ENCODE measurements at regions not wholly inside any gene's neighbourhood (a gene's known extent, or its start where the extent isn't known, plus 50 kb on each side); places are given as distances from the start of the nearest gene placed in this dataset.

DNA sequence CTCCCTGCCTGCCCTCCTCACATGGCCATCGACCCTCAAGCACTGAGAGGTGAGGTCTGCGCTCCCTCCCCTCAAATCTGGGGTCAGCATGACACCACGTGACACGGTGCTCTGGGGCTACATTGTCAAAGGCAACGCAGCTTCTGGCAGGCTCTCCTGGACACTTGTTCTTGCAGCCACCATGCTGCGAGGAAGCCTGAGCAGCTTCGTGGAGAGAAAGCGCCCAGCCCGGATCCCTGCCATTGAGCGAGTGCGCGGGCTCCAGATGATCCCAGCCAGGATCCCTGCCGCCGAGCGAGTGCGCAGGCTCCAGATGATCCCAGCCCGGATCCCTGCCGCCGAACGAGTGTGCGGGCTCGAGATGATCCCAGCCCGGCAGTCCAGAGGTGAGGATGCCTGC is 70.9 kb upstream of the METRNL start:
- TF ChIP-seq, protein P1, sequence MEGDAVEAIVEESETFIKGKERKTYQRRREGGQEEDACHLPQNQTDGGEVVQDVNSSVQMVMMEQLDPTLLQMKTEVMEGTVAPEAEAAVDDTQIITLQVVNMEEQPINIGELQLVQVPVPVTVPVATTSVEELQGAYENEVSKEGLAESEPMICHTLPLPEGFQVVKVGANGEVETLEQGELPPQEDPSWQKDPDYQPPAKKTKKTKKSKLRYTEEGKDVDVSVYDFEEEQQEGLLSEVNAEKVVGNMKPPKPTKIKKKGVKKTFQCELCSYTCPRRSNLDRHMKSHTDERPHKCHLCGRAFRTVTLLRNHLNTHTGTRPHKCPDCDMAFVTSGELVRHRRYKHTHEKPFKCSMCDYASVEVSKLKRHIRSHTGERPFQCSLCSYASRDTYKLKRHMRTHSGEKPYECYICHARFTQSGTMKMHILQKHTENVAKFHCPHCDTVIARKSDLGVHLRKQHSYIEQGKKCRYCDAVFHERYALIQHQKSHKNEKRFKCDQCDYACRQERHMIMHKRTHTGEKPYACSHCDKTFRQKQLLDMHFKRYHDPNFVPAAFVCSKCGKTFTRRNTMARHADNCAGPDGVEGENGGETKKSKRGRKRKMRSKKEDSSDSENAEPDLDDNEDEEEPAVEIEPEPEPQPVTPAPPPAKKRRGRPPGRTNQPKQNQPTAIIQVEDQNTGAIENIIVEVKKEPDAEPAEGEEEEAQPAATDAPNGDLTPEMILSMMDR (IDR thresholded peaks at IDR 0.05) = no peak
- no peak for TF ChIP-seq MAFK (IDR thresholded peaks at IDR 0.05; ENCODE audit: partially characterized antibody)
- no peak for TF ChIP-seq POLR2A (IDR thresholded peaks at IDR 0.05; ENCODE audit: low read length)
- TF ChIP-seq PHF8 (IDR thresholded peaks at IDR 0.05; ENCODE audit: borderline replicate concordance, low read depth) = no peak
- no peak for TF ChIP-seq EP300 (IDR thresholded peaks at IDR 0.05)
- no peak for TF ChIP-seq RNF2 (IDR thresholded peaks at IDR 0.05; ENCODE audit: borderline replicate concordance, low read depth)
